Prostate gland (tissue), 2 donors: ENCODE measurements at regions not wholly inside any gene's neighbourhood (a gene's known extent, or its start where the extent isn't known, plus 50 kb on each side); places are given as distances from the start of the nearest gene placed in this dataset.

Experiments used
- POLR2A ChIP-seq: fragments of 450-650 bp; IDR thresholded peaks from one replicate; pipeline ENCODE4 v1.6.1; 2016; ENCODE audit warnings: antibody characterized with exemption, mild to moderate bottlenecking
- TF ChIP-seq, protein P1 (sequence below), 4 experiments: fragments of 200-600 bp in 2 of 4; fragments of 450-650 bp in 2 of 4; sonication (generic) in 2 of 4; IDR thresholded peaks; 1 replicate in 3 of 4; 2 replicates in 1 of 4; pipeline ENCODE4 v1.5.1; 2016 to 2019; ENCODE audit warnings: antibody characterized with exemption in 4 of 4, mild to moderate bottlenecking in 2 of 4, moderate library complexity in 2 of 4

DNA sequence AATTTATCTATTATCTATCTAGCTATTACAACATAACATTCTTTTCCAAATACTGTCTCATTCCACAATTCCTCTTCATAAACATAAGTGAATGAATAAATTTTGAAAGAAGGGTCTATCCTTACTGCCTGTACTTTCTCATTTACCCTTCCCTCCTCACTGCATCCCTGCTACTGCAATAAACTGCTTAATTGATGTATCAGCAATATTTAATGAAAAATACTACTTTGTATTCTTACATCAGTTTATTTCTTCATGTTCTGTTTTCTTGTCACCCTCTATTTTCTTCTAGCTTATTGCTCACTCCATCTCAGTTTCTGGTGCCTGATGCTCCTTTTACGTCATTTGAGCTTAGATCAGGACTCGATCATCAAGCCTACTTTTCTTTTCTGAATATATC lies 695.7 kb upstream of the ATXN7L3B start:
- TF ChIP-seq, protein P1, sequence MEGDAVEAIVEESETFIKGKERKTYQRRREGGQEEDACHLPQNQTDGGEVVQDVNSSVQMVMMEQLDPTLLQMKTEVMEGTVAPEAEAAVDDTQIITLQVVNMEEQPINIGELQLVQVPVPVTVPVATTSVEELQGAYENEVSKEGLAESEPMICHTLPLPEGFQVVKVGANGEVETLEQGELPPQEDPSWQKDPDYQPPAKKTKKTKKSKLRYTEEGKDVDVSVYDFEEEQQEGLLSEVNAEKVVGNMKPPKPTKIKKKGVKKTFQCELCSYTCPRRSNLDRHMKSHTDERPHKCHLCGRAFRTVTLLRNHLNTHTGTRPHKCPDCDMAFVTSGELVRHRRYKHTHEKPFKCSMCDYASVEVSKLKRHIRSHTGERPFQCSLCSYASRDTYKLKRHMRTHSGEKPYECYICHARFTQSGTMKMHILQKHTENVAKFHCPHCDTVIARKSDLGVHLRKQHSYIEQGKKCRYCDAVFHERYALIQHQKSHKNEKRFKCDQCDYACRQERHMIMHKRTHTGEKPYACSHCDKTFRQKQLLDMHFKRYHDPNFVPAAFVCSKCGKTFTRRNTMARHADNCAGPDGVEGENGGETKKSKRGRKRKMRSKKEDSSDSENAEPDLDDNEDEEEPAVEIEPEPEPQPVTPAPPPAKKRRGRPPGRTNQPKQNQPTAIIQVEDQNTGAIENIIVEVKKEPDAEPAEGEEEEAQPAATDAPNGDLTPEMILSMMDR (IDR thresholded peaks at IDR 0.05): no peak
- no peak for TF ChIP-seq POLR2A
